ENCODE measurements at regions not wholly inside any gene's neighbourhood (a gene's known extent, or its start where the extent isn't known, plus 50 kb on each side); places are given as distances from the start of the nearest gene placed in this dataset.

DNA sequence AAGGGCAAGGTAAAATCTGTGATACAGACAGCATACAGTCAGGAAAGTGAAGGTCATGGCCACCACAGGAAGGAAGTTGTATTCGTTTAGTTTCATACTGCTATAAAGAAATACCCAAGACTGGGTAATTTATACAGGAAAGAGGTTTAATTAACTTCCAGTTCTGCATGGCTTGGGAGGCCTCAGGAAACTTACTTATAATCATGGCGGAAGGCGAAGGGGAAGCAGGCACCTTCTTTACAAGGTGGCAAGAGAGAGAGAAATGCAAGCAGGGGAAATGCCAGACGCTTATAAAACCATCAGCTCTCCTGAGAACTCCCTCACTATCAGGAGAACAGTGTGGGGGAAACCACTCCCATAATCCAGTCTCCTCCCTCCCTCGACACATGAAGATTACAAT, 353.7 kb upstream of the SEMA6D start:
- ATAC-seq (ENCODE audit: poor library complexity), result no peak
- no peak for DNase-seq
- intact Hi-C loops (cut with DNase I), result no loop called here

DNA sequence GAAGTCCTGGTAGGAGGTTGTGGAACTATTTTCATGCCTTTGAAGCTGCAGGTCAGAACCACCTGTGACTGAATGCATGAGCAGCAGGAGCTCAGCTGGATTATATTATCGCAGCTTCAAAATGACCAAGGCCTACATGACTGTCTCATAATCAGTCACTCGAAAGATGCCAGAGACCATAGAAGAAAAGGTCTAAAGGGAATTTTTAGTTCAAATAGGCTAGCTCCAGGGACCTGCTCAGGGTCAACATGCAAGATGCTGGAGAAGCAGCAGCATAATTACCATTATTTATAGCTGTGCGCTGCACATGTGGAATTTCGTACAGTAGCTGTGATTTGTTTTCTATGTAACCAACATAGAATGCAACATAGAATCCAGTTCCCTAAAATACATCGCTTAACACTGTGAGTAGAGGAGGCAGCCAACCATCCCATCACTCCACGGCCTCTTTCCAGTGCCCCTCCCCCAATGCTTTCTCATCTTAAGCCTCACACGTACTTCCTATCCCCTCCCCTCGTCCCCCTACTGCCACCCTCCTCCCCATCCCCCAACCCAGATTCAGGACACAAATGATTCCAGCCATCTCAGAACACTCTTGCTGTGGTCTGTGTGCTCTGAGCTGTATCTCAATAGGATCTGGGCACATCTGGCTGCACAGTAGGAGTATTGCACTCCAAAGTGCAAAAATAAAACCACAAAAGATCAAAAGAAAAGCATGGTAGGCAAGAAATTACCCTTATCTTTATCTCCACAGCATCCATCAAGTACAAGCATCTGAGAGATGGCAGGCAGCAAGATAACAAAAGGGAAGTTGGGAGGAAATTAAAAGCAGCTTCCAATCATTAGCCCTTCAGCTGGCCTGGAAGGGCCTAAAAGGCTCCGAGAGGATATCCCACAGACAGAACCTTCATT, 352.8 kb upstream of the SEMA6D start:
- no peak for DNase-seq
- ATAC-seq (ENCODE audit: poor library complexity), result no peak
- intact Hi-C loops (cut with DNase I), result no loop called here

DNA sequence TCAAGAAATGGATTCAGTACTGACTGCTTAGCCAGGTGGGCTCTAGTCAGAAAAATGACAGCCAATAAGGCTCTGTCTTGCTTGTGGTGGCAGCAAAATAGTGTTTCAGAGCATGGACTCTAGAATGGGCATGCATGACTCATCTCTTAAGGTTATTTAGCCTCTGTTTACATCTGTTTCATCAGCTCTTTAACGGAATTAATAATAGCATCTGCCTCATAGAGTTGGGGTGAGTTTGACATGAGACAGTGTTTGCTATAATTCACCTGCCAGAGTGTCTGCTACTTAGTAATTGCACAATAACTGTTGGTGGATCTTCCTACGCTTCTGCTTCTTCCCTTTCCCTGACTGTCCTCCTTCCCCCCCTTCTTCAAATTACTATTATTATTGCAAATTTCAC, 350.4 kb upstream of the SEMA6D start:
- ATAC-seq (ENCODE audit: poor library complexity) (no peak), DNase-seq (no peak)
- intact Hi-C loops (cut with DNase I), result no loop called here

DNA sequence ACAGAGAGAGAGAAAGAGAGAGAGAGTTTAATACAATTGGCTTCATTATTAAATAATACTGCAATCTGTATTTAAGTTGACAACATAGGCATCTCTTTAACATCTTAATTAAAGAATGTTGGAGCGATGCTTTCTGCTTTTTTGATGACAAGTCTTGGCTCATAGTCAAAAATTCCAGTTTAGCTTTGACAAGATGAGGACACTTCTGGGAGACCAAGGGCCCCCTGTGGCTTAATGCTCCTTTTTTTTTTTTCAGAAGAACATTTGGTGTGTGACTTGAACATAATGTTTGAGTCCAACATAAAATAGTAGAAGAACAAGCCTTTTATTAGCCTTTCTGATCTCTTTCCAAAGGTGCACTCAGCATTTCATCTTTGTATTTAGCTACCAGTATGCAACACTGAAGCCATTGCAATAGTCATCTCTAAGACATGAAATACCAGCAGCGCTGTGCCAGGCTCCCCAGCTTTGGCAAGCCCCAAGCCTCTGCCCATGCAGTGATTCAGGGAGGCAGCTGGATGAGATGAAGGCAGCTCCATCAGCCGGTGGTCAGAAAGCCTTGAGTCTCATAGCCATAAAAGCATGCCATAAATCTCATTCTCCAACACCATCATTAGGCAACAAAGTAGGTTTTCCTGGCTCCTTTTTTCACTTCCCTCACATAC, 349.4 kb upstream of the SEMA6D start:
- ATAC-seq (ENCODE audit: poor library complexity) (no peak), DNase-seq (no peak)
- intact Hi-C loops (cut with DNase I), result no loop called here

DNA sequence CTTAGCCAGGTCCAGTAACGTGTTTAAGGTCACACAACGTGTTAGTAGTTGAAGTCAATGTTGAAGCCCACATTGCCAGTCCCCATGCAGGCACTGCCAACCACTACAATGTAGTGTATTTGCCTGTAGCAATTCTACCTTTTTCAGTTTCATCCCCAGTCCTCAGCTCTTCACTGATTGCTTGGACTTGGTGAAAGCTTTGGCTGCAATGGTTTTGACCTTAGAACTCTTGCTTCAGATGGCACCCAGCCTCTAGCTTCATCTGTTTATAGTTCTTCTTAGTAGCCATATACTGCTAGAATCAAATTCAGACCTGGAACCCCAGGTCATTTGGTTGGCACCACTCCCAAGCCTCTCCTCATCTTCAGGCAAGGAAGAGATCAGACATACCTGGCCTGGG, 345.4 kb upstream of the SEMA6D start:
- ATAC-seq (ENCODE audit: poor library complexity), result no peak
- no peak for DNase-seq
- intact Hi-C loops (cut with DNase I), result no loop called here

DNA sequence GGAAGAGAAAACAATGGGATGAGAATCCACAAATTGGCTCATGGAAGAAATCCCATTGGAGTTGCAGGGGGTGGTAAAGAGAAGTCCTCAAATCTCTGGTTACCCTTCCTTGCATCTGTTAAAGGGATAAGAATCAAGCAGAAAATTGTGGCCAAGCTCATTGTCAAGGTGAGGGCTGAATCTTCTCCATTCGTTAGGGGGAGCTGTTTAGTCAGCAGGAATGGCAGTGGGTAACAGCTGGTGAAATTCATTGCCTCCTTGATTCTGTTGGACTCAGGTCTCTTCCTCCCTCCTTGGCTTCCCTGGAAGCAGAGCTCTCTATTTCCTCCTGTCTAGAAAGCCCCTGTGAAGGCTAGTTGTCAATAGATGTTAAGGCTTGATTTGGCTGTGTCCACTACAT, 343.1 kb upstream of the SEMA6D start:
- intact Hi-C loops (cut with DNase I), result no loop called here
- DNase-seq (no peak), ATAC-seq (ENCODE audit: poor library complexity) (no peak)

DNA sequence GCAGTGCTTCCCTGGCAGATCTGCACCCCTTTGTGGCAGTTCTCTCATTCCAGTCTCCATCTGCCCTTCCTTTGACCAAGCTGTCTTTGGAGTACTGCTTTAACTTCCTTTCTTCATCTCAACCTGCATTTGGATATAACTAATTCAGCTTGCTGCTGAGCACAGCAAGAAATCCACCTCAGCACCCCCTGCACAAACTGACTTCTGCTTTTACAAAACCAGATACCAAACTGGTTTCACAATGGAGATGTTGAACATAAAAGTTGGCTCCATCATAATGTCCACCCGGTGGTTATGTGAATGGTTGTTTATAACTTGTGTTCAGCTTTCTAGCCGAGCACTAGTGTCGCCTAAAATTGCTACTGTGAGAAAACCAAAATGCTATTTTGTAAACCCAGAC, 341.1 kb upstream of the SEMA6D start:
- intact Hi-C loops (cut with DNase I), result no loop called here
- ATAC-seq (ENCODE audit: poor library complexity), result no peak

DNA sequence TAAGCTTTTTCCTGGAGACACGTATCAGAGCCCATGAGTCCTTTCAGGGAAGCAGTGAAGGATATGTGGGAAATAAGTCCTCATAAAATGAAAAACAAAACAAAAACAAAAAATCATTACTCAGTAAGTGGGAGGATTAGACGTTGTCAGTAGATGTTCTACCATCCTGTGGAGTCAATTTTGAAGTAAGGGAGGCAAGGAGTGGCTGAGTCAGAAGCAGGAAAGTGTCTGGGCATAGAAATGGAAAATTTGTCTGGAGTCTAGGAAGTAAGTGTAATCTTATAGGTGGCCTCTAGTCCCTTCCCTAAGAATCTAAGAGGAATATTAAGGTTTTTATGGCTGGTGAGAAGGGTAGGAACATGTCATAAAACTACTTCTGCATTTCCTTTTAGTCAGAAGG, 339.8 kb upstream of the SEMA6D start:
- intact Hi-C loops (cut with DNase I), result no loop called here
- DNase-seq, result no peak
- ATAC-seq (ENCODE audit: poor library complexity), result no peak

More for the DNA sequence above, 341.1 kb upstream of the SEMA6D start:
- DNase-seq, result no peak

DNA sequence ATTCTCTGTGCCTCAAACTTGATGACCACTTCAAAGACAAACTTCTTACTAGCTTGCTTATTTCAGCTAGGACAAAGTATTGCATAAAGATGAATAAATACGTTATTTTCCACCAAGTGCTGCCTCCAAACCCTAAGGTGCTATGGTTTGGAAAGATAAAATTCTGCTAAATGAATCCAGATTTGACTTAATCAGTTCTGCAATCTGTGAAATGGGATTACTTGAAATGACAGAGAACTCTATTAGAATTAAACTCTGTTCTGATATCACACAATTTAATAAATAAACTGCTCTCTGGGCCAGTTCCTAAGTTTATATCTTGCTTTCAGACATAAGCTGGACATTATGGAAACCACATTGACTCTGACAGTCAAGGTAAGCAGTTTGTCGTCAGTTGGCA, 338.8 kb upstream of the SEMA6D start:
- DNase-seq (no peak), ATAC-seq (ENCODE audit: poor library complexity) (no peak)
- intact Hi-C loops (cut with DNase I), result no loop called here

DNA sequence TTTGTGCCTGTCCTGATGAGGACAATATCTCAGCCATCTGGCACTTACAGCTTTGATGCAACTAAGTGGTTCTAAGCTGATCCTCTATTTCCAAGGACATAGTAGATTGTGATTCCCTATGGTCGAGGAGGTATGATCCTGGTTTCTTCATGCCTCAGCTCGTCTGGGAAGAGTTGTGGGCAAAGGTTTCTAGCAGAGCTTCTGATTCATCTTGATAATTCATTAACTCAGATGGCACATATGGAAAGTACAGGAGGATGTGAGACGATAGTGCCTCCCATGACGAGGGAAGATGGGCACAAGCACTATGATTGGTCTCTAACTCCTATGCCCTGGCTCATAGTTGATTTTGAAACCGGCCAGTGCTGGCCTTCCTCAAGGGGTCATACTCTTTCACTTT, 334.2 kb upstream of the SEMA6D start:
- DNase-seq (no peak), ATAC-seq (ENCODE audit: poor library complexity) (no peak)
- intact Hi-C loops (cut with DNase I), result no loop called here

DNA sequence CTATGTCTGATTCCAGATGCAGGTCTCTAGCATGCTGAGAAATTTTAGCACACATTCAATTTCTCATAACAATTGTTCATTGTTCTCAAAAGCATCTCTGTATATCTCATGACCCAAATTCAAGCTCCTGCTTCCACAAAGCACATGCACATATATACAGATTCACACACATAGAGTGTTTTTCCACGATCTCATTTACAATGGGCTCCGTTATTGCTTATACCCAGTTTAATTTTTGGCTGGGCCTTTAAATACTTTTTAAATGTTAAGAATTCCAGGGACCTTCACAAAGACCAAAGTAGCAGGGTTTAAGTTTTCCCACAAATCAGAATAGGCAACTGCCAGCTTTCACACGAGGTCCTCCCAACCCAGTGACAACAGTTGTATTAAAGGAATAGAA, 333.5 kb upstream of the SEMA6D start:
- DNase-seq, result no peak
- no peak for ATAC-seq (ENCODE audit: poor library complexity)

DNA sequence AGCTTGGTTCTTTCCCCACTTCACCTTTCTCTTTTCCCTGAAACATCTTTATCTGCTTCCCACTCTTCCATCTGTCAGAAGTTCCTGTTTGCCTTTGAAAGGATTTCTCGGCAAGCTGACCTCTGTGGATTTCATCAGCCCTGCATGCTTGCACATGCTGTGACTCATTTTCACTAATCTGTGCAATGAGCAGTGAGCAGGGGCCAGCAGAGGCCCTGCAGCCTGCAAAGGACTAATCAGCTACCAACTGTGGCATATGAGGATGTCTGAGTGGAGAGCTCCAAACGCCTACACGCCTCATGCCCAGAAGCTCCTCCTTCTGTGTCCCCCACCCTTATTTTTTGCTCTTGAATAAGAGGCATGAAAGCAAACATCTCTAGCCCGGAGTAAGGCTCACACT, 333.0 kb upstream of the SEMA6D start:
- DNase-seq (peak; percentile 50), ATAC-seq (ENCODE audit: poor library complexity) (peak; percentile 59)
- intact Hi-C loops (cut with DNase I), result no loop called here

More for the DNA sequence above, 333.5 kb upstream of the SEMA6D start:
- intact Hi-C loops (cut with DNase I), result no loop called here

DNA sequence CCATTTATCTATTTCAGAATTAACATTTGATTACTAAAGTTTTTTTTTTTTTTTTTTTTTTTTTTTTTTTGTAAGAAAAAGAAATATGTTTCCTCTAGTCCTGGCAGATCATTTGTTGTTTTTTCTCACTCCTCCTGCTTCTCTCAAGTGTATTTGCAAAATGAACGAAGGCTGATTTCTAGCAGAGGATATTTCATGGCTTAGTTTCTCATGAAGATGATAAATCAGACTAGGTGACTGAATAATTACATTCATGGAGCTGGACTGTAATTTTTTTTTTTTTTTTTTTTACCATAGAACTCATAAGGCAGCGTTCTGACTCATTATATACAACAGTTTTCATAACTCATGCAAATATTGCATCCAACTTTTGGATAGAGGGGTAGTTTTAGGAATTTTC, 332.5 kb upstream of the SEMA6D start:
- intact Hi-C loops (cut with DNase I), result no loop called here
- DNase-seq (no peak), ATAC-seq (ENCODE audit: poor library complexity) (no peak)

DNA sequence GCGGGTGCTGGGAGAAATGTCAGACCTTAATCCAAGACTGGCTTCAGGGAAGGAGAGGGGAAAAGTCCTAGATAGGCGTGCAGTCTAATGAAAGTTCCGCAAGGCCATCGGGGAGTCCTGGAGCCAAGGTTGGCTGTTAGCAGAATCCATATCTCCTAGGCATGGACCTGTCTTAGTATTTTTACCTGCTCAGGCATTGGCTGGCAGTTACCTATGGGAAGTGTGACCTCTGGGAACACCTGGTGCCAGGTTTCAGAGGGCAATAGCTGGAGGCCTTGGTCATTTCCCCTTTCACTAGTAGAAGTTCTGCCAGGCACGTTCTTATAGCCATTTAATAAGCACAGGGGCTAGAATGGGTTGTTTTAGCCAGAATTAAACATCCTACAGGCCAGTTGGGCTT, 330.8 kb upstream of the SEMA6D start:
- ATAC-seq (ENCODE audit: poor library complexity) (no peak), DNase-seq (no peak)
- intact Hi-C loops (cut with DNase I), result no loop called here

DNA sequence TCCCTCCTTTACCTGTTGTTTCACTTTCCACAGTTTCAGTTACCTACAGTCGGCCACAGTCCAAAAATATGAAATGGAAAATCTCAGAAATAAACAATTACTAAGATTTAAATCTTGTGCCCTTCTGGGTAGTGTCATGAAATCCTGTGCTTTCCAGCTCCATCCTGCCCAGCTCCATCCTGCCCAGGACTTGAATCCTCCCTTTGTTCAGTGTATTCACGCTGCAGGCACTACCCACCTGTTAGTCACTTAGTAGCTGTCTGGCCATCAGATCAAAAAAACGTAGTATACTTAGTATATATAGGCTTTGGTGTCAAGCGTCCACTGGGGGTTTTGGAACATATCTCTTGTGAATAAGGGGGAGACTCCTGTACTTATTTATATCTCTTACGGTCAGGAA, 329.0 kb upstream of the SEMA6D start:
- intact Hi-C loops (cut with DNase I), result no loop called here
- DNase-seq (no peak), ATAC-seq (ENCODE audit: poor library complexity) (no peak)

DNA sequence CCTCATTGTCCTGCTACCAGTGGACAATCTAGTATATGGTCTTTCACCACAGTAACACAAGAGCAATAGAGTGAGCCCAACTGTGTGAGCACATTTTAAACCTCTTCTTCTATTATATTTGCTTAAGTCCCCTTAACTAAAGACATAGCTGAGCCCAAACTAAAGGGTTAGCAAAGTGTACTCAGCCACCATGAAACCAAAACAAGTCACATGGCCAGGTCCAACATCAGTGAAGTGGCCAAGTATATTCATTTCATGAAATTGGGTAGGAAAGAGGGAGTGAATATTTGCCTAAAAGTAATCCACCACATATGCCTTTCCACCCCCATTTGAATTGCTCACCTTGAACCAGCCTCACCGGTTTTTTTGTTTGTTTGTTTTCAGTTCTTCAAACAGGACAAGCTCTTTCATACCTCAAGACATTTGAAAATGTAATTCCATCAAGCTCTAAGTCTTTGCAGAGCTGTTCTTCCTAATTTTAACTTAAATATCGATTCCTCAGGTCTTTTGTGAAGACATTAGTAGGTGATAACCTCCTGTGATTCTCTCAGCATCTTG, 327.0 kb upstream of the SEMA6D start:
- intact Hi-C loops (cut with DNase I), result no loop called here
- DNase-seq, result no peak
- no peak for ATAC-seq (ENCODE audit: poor library complexity)

DNA sequence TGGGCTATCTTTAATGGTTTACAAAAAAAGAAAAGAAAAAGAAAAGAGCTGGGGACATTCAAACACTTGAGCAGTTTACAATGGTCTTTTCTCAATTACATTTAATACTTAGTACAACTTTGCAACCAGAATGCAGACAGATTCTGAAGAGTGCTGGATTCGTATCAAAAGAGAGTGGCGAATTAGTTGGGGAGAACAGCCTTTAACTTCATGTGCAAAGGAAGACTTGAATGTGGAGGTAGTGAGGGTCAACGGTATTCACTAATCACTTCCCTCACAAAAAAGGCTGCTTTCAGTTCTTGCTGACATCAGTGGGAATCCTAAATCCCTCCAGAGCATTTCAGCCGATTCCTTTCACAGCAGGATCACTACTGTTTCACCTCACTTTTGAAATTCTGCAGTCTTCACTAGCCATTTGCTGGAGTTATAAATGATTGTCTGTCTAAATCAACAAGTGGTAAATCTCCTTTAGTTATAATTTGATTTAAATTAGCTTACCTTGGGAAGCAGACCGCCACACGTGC, 323.0 kb upstream of the SEMA6D start:
- no peak for DNase-seq
- no peak for ATAC-seq (ENCODE audit: poor library complexity)
- intact Hi-C loops (cut with DNase I), result no loop called here

DNA sequence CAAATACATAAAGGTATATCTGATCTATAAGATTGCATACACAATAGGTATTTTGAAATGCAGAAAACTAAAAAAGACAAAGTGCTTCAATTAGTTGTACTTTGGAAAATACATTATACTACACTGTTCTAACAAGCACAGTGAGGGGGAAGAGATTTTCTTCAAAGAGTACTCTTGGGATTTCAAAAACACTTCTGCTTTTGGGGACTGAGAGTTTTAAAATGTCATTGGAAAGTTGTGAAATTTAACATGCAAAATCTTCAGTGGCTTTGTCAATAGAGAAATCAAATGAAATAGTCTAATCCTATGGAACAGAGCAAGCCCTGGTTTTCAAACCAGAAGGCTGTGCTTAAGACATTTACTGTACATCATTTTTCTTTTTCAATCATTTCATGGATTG, 322.2 kb upstream of the SEMA6D start:
- intact Hi-C loops (cut with DNase I), result no loop called here
- ATAC-seq (ENCODE audit: poor library complexity), result no peak
- no peak for DNase-seq

DNA sequence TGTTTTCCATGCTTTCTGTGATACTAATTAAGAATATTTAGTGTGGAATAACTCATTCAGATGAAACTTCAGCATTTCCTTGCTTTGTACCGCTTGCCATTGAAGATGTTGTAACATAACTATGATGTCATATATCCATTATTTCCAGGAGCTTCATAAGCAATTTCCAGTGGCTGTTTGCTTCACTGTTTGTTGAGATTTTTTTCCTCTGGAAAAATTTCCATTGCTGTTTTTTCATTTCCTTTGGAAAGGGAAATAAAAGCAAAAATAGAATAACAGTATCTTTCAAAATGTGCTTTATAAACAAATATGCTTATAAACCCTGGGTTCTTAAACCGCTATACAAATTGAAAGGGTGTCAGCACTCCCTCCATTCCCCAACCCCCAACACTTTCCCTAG, 319.6 kb upstream of the SEMA6D start:
- ATAC-seq (ENCODE audit: poor library complexity) (no peak), DNase-seq (no peak)
- intact Hi-C loops (cut with DNase I), result no loop called here

DNA sequence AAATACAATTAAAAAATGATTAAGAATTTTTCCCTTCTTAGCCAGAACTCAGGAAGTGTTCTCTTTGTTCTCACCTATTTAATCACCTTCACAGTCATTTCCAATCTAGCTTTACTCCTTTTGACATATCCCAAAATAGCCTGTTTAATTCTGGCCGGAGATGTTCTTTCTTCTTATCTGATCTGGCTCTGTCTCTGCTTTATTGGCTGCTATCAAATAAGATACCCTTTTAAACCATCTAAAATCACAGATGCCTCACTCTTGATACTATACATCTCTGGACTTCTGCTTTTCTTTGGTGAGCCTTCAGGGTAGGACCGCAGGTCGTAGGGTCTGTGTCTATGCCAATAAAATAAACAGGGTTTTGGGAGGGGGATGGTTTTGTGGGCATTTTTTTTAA, 319.2 kb upstream of the SEMA6D start:
- DNase-seq, result no peak
- intact Hi-C loops (cut with DNase I), result no loop called here
- peak; percentile 39 for ATAC-seq (ENCODE audit: poor library complexity)

Measured in Right ventricle myocardium superior (tissue), 1 donor.